ENCODE measurements at regions not wholly inside any gene's neighbourhood (a gene's known extent, or its start where the extent isn't known, plus 50 kb on each side); places are given as distances from the start of the nearest gene placed in this dataset.
"Not testable (repeated sequence)": the region's sequence is repeated elsewhere in the genome, so short reads cannot be mapped to it uniquely, and the experiment has no call there.

DNA sequence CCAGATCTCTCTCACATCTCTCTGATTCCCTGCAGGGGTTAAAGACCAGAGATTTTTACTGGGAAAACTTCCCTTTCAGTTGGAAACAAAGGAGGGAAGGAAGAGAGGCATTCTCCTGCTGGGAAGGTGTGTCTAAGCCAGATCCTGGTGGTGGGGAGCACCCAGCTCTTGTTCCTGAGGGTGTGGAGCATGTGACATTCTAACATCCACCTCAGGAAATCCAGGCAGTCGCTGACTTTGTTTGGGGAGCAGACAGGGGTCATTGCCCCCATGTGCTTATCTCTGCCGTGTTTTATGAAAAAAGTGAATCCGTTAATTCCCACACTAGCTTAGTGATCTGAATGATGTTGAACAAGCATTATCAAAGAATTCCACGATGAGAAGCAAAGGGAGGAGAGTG is 431.7 kb upstream of the AMELY start:
- no peak overlapping the region for H3K27ac ChIP-seq (ENCODE audit: low read depth, low read length)
- 55 to 60% methylated on average over 4 of the region's 4 CpGs; no CpG with 5 or more reads in 1 of the 3 donors for WGBS, 3 donors

DNA sequence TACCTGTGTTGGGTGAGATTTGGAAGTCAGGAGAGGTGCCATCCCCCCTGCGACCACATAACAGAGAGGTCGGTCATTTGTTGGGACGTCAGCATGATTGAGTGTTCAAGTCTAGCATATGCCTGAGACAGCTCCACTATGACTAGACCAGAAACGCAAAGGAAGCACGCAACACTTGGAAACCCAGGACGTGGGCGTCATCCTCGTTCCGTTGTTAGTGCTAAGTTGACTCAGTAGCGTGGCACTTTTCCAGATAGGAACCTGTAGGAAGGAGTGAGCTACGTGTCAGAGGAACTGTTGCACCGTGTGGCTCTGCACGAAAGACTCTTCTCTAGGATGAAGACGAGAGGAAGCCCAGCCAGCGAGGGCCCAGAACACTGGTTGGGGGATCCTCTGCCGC is 431.2 kb upstream of the AMELY start:
- 43 to 71% methylated on average over 14 to 16 of the region's 16 CpGs; no CpG with 5 or more reads in 1 of the 3 donors for WGBS, 3 donors
- H3K27ac ChIP-seq (ENCODE audit: low read depth, low read length) = not testable (repeated sequence)

DNA sequence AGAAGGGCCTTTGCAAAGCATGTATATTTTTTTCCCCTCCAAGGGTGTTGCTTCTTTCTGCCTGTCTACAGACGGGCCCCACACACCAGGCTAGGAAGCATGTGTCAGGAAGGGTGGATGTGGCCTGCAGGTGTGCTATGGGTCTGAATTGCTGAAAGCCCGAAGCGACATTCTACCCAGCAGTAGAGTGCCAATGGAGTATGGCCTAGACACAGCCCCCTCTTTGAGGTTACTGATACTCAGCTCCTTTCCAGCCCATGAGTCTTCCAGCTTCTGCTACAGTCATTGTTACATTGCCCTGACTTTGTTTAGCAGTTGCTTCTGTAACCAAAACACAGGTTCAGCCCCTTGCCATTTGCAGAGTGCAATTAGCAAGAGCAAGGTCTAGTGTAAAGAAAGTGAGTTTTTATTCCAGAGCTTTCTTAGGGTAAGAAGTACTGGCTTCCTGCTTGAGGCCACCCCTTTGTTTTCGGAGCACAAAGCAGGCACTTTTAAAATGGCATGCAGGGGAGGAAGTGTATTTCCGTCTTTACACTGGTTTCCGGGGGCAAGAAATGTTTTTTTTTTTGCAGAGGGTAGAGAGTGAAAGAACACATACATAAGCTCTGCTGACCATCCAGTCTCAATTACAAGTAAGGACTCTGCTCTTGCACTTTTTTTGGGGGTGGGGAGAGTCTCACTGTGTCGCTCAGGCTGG is 428.0 kb upstream of the AMELY start:
- H3K27ac ChIP-seq (ENCODE audit: low read depth, low read length) = no peak overlapping the region
- WGBS, 3 donors = 45 to 73% methylated on average over 7 of the region's 7 CpGs; no CpG with 5 or more reads in 1 of the 3 donors

DNA sequence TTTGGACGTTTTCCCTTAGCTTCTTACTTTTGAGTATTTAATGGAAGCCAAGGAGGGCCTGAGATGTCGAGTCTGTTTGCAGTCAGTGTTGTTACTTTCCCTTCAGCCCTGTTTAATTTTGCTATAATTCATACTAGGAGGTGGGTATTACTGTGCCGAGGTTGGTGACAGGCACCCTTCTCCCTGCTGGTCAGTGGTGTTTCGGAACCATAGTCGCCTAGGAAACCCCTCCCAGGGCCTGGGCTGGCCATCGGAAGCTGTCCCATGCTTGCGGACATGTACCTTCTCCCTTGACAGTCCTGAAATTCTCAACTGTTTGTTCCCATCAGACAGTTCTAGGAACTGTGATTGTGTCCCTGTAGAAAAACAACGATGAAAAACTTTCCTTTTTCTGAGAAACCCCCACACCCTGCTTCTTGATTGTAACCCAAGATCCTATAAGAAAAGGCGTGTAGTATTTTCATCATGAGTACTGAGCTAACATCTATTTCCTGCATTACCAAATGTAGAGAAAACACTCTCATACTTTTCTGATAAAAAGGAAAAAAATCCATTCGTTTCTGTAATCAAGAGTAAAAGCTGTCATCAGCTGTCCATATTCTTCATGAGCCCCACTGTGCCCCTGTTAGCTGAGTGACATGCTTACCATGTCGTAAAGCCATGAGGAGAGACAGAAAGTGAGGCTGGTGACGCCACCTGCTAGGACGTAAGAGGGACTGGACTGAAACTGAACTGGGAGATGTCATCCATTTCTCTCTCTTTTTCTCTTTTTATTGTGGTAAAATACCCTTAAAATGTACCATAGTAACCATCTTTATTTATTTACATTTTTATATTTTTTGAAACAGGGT is 424.7 kb upstream of the AMELY start:
- H3K27ac ChIP-seq (ENCODE audit: low read depth, low read length) = no peak overlapping the region
- WGBS, 3 donors = 89 to 92% methylated on average over 13 of the region's 13 CpGs; no CpG with 5 or more reads in 1 of the 3 donors

DNA sequence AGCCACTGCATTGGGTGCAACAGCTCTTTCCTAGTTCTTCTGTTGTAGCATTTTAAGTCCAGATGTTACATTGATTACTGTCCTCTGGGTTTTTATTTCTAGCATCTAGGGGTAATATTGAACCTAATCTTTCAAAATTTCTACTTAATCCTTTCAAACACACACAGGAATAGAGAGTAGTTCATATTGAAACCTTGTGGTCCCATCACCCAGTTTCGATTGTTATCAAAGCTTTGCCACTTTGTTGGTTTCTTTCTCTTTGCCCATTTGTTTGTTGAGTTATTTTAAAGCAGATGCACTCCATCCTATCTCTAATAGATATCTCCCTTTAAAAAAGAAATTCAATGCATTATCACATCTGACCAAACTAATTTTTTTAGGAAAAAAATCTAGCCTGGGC is 422.9 kb upstream of the AMELY start:
- no peak overlapping the region for H3K27ac ChIP-seq (ENCODE audit: low read depth, low read length)
- WGBS, 3 donors = 93 to 97% methylated on average over 1 of the region's 1 CpG; no CpG with 5 or more reads in 1 of the 3 donors

DNA sequence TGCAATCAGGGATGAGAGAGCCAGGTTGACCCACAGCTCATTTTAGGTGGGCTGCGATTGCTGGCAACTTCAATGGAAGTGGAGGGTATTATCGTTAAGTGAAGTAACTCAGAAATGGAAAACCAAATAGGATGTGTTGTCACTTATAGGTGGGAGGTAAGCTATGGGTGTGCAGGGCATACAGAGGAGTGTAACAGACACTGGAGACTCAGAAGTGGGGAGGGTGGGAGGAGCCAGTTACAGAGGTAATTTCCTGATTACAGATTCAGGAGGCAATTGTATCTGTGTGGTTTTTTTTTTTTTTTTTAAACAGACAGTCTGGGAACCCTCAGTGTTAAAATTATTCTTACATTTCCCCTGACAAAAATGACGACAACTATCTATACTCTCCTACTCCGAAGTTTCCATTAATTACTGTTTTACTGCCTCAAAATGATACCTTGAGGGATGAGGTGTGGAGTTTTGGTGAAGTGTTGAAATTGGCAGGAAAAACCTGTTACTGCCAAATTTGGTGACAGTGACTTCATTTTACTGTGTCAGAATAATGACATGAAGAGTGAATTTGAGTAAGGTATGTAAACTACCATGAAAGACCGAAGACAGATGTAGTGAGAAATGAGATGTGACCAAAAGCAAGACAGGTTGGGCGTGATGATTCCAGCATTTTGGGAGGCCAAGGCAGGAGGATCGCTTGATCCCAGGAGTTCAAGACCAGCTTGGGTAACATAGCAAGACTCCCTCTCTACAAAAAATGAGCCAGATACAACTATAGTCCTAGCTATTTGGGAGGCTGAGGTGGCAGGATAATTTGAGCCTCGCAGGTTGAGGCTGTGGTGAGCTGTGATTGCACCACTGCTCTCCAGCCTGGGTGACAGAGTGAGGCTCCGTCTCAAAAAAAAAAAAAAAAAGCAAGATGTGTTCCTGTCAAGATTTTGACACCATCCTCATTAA is 415.0 kb upstream of the AMELY start:
- no peak overlapping the region for H3K27ac ChIP-seq (ENCODE audit: low read depth, low read length)
- 79 to 90% methylated on average over 9 of the region's 9 CpGs; no CpG with 5 or more reads in 1 of the 3 donors for WGBS, 3 donors

DNA sequence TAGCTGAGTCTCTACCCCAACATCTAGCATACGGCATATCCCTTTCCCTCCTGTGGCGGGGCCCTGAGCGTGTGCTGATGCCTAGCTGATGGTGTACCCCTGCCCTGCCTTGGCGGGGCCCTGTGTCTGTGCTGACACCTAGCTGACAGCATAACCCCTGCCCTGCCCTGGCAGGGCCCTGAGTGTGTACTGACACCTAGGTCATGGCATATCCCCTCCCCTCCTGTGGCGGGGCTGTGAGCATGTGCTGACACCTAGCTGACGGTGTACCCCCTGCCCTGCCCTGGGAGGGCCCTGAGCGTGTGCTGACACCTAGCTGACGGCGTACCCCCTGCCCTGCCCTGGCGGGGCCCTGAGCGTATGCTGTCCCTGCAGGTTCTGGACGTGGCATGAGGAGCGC is 414.0 kb upstream of the AMELY start:
- H3K27ac ChIP-seq (ENCODE audit: low read depth, low read length) = no peak overlapping the region
- WGBS, 3 donors = 94 to 97% methylated on average over 10 to 13 of the region's 13 CpGs; no CpG with 5 or more reads in 1 of the 3 donors

DNA sequence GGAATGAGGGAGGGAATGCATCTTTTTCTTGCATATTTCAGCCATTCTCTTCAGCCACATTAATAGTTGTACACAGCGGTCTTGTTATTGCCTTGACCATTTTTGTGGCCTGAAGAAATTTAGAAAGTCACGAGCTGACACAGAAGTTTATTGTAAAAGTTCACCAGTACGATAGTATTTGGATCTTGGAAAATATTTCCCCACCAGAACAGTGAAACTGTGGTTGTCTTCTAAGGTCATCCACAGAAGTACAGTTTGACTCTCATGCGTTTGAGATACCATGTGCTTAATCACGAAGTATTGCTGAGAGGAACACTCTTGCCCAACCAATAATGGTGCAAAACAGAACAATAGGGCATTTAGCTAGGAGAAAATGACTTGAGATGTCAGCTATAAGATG is 409.2 kb upstream of the AMELY start:
- WGBS, 3 donors = 69 to 77% methylated on average over 5 of the region's 5 CpGs; no CpG with 5 or more reads in 1 of the 3 donors

DNA sequence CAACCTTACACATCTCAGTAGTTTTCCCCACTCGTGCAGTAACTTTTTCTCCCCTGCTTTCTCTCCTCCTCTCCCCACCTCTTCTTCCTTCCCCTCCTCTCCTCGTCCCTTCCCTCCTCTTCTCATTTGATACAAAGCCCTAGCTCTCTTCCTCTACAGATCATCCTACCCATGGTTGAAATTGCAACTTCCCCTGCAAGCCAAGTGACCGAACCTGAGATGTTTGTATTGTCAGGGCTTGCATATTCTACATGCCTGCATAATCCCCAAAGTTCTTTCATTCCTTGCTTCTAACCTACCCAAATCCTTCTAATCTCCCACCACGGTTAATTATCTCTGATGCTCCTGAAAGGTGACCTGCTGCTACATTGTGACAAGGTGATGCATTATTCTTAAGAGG is 408.6 kb upstream of the AMELY start:
- 53 to 79% methylated on average over 2 of the region's 4 CpGs; no CpG with 5 or more reads in 1 of the 3 donors for WGBS, 3 donors
- H3K27ac ChIP-seq (ENCODE audit: low read depth, low read length) = not testable (repeated sequence)

More for the DNA sequence above, 409.2 kb upstream of the AMELY start:
- H3K27ac ChIP-seq (ENCODE audit: low read depth, low read length) = no peak overlapping the region

DNA sequence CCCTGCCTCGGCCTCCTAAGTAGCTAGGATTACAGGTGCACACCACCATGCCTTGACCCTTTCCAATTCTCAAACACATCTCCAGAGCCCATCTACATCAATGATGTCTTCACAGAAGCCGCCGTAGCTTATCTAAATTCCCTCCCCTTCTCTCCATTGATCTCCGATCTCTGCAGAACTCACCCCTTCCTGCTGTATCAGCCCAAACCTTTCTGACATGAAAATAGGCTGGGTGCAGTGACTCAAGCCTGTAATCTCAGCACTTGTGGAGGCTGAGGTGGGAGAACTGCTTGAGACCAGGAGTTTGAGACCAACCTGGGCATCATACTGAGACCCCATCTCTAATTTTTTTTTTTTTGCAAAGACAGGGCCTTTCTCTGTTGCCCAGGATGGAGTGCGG is 406.6 kb upstream of the AMELY start:
- no peak overlapping the region for H3K27ac ChIP-seq (ENCODE audit: low read depth, low read length)
- WGBS, 3 donors = 87 to 93% methylated on average over 4 to 5 of the region's 5 CpGs; no CpG with 5 or more reads in 1 of the 3 donors

DNA sequence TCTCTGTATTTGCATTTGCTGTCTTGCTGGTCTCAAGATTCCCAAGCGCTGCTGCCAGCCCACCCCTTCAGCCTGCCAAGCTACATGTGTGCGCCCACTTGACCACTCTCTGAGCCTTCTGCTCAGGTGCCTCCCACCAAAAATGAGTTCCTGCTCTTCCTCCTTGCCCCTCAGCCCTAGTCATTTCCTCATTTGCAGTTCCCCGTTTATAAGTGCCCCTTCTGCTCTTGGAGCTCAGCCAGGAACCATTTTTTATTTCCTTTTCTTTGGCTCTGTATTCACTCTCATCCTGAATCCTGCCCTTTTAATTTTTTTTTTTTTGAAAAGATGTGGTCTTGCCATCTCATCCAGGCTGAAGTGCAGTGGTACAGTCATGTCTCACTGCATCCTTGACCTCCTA is 406.0 kb upstream of the AMELY start:
- no peak overlapping the region for H3K27ac ChIP-seq (ENCODE audit: low read depth, low read length)
- 36 to 65% methylated on average over 2 to 3 of the region's 3 CpGs; no CpG with 5 or more reads in 1 of the 3 donors for WGBS, 3 donors

DNA sequence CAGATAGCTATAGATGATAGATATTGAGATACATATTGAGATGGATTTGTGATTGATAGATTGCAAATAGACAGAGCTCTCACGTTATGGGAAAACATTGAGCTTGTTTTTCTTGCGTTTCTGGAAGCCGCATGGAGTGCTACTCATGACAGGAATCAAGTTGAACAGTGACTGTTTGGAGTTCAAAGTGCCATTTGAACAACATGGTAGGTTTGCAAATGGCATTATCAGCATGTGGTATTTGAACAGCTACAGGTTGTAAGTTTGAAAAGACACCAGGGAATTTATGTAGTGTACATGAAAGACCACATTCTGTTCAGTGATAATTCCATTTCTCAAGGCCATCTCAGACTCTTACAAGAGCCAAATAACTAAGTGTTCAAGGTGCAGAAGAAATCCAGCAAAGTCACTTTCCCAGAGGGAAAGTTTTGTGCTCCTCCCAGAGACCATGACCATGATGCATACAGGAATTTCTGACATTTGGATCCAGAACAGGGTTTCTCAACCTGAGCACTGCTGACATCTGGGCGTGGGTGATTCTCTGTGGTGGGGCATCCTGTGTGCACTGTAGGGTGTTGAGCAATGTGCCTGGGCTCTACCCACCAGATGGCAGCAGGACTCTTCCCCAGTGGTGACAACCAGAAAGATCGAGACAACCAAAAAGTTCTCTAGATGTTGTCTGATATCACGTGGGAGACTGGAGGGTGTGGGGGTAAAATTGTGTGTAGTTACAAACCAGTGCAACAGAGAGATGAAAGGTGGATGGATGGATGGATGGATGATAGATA is 399.1 kb upstream of the AMELY start:
- WGBS, 3 donors = 57 to 61% methylated on average over 6 of the region's 6 CpGs; no CpG with 5 or more reads in 1 of the 3 donors
- H3K27ac ChIP-seq (ENCODE audit: low read depth, low read length) = no peak overlapping the region

DNA sequence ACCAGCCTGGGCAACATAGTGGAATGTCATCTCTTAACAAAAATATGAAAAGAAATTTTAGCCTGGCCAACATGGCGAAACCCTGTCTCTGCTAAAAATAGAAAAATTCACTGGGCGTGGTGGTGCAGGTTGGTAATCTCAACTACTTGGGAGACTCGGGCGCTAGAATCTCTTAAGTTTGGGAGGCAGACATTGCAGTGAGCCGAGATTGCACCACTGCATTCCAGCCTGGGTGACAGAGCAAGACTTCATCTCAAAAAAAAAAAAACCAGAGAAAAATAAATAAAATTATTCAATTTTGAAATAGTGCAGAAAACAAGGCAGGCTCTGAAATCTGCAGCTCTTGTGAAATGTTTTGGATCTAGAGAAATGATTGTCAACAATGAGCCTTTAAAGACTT is 397.3 kb upstream of the AMELY start:
- H3K27ac ChIP-seq (ENCODE audit: low read depth, low read length) = no peak overlapping the region
- 83 to 91% methylated on average over 5 of the region's 5 CpGs; no CpG with 5 or more reads in 1 of the 3 donors for WGBS, 3 donors

DNA sequence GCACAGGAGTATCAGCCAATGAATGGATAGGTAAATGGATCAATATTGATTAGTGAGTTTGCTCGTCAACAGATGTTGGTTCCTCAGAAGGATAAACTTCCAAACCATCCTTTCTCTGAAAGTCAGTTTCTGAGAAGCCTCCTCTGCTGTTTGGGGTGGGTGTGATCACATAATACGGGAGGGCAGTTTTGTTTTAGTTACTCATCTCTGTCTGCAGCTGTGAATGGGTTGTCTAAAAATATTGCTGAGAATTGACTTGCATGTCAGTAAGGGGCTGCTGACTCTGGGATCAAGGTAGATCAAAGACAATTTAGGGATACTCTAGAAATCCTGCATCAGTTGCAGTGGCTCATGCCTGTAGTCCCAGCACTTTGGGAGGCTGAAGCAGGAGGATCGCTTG is 390.8 kb upstream of the AMELY start:
- 84 to 90% methylated on average over 3 of the region's 3 CpGs; no CpG with 5 or more reads in 1 of the 3 donors for WGBS, 3 donors
- no peak overlapping the region for H3K27ac ChIP-seq (ENCODE audit: low read depth, low read length)

DNA sequence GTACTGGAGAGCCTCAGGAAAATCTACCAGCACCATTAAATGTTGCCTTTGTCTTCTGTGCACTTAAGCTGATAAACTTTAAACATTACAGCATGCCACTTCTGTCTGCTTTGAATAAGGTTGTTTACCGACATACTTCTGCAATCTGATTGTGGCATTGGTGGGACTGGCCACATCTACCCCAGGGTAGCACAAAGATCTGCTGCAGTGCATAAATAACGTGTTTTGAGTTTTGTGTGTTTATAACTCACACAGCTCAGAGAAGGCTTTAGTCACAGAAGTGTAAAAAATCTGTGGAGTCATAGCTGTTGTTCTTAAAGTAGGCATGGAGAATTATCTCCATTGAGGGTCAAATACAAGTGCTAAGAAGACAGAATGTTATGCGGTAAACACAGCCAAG is 388.4 kb upstream of the AMELY start:
- H3K27ac ChIP-seq (ENCODE audit: low read depth, low read length) = no peak overlapping the region
- 33 to 67% methylated on average over 3 of the region's 3 CpGs; no CpG with 5 or more reads in 1 of the 3 donors for WGBS, 3 donors

DNA sequence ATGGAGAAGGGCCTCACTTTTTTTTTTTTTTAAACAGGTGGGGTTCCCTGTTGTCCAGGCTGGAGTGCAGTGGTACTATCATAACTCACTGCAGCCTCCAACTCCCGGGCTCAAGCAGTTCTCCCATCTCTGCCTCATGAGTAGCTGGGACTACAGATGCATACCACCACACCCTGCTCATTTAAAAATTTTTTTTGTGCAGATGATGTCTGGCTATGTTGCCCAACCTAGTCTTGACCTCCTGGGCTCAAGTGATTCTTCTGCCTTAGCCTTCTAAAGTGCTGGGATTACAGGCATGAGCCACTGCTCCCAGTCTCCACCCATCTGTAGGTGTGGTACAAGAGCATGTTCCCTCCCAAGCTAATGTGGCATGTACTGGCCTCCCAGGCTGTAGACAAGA is 380.6 kb upstream of the AMELY start:
- 73 to 100% methylated on average over 1 of the region's 1 CpG; no CpG with 5 or more reads in 1 of the 3 donors for WGBS, 3 donors
- no peak overlapping the region for H3K27ac ChIP-seq (ENCODE audit: low read depth, low read length)
